22Rv1 (cell line): ENCODE measurements at regions not wholly inside any gene's neighbourhood (a gene's known extent, or its start where the extent isn't known, plus 50 kb on each side); places are given as distances from the start of the nearest gene placed in this dataset.

Experiments
- ZFX ChIP-seq: fragments of 450-650 bp; IDR thresholded peaks from 2 replicates; pipeline ENCODE4 v1.6.1; 2017; ENCODE audit warnings: antibody characterized with exemption, borderline replicate concordance
- TF ChIP-seq, protein P1 (sequence below): fragments of 450-650 bp; IDR thresholded peaks from 2 replicates; pipeline ENCODE4 v1.5.1; 2017; ENCODE audit warnings: mild to moderate bottlenecking

DNA sequence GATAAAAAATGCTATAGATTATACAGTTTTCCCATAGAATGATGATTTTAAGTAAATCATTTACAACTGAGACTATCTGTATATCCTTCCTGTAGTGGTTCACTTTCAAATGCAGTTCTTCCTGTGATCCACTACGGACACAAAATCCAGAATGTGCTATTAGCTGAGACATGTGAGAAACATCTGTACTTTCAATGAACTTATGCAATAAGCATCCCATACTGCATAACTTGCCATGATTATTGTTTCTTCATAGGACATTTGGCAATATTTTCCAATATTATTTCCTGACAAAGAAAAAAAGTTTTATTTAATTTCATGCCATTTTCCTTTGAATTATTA is 83.5 kb upstream of the PRDX6 start:
- TF ChIP-seq, protein P1, sequence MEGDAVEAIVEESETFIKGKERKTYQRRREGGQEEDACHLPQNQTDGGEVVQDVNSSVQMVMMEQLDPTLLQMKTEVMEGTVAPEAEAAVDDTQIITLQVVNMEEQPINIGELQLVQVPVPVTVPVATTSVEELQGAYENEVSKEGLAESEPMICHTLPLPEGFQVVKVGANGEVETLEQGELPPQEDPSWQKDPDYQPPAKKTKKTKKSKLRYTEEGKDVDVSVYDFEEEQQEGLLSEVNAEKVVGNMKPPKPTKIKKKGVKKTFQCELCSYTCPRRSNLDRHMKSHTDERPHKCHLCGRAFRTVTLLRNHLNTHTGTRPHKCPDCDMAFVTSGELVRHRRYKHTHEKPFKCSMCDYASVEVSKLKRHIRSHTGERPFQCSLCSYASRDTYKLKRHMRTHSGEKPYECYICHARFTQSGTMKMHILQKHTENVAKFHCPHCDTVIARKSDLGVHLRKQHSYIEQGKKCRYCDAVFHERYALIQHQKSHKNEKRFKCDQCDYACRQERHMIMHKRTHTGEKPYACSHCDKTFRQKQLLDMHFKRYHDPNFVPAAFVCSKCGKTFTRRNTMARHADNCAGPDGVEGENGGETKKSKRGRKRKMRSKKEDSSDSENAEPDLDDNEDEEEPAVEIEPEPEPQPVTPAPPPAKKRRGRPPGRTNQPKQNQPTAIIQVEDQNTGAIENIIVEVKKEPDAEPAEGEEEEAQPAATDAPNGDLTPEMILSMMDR: no peak
- no peak for TF ChIP-seq ZFX
